SKM-1 treated with dmso at 0.1 percent for 144 hours (cell line): ENCODE measurements at regions not wholly inside any gene's neighbourhood (a gene's known extent, or its start where the extent isn't known, plus 50 kb on each side); places are given as distances from the start of the nearest gene placed in this dataset.
"Not testable (repeated sequence)": the region's sequence is repeated elsewhere in the genome, so short reads cannot be mapped to it uniquely, and the experiment has no call there.

Experiments used
- DNase-seq: peaks from one replicate; lab custom pipeline; 2025; ENCODE audit not compliant: unreplicated experiment; lab: John Stamatoyannopoulos, UW

- DNase-seq, result no peak
Measured at GRCh38 chr4:157689476-157689875, 468.9 kb downstream of the GRIA2 start.

- DNase-seq, result no peak
Measured at GRCh38 chr4:157687971-157688370, 467.4 kb downstream of the GRIA2 start.

- not testable (repeated sequence) for DNase-seq
Measured at GRCh38 chr4:157679326-157679725, 458.8 kb downstream of the GRIA2 start.

- DNase-seq, result no peak
Measured at GRCh38 chr4:157678478-157678877, 457.9 kb downstream of the GRIA2 start.

- no peak for DNase-seq
Measured at GRCh38 chr4:157674699-157675098, 454.2 kb downstream of the GRIA2 start.

- no peak for DNase-seq
Measured at GRCh38 chr4:157667836-157668235, 447.3 kb downstream of the GRIA2 start.

GRCh38 chr4:157664726-157665125 is 444.2 kb downstream of the GRIA2 start:
- no peak for DNase-seq

GRCh38 chr4:157655096-157655809 is 434.7 kb downstream of the GRIA2 start:
- DNase-seq, result no peak

GRCh38 chr4:157643257-157643656 is 422.7 kb downstream of the GRIA2 start:
- no peak for DNase-seq

GRCh38 chr4:157634057-157634456 is 413.5 kb downstream of the GRIA2 start:
- DNase-seq, result no peak

- DNase-seq, result no peak
Measured at GRCh38 chr4:157616741-157617472, 396.4 kb downstream of the GRIA2 start.

- no peak for DNase-seq
Measured at GRCh38 chr4:157607996-157608395, 387.5 kb downstream of the GRIA2 start.

- DNase-seq, result no peak
Measured at GRCh38 chr4:157600583-157600982, 380.1 kb downstream of the GRIA2 start.

GRCh38 chr4:157591245-157591644 is 370.7 kb downstream of the GRIA2 start:
- DNase-seq, result no peak

GRCh38 chr4:157590679-157591078 is 370.2 kb downstream of the GRIA2 start:
- no peak for DNase-seq

- no peak for DNase-seq
Measured at GRCh38 chr4:157587681-157588423, 367.3 kb downstream of the GRIA2 start.

- DNase-seq, result no peak
Measured at GRCh38 chr4:157582141-157582540, 361.6 kb downstream of the GRIA2 start.

- no peak for DNase-seq
Measured at GRCh38 chr4:157576671-157577217, 356.2 kb downstream of the GRIA2 start.

- DNase-seq, result no peak
Measured at GRCh38 chr4:157575339-157575738, 354.8 kb downstream of the GRIA2 start.

GRCh38 chr4:157574606-157575005 is 354.1 kb downstream of the GRIA2 start:
- no peak for DNase-seq

GRCh38 chr4:157572951-157573350 is 352.4 kb downstream of the GRIA2 start:
- no peak for DNase-seq

GRCh38 chr4:157572284-157572683 is 351.8 kb downstream of the GRIA2 start:
- DNase-seq, result no peak
